H9 (cell line): ENCODE measurements at regions not wholly inside any gene's neighbourhood (a gene's known extent, or its start where the extent isn't known, plus 50 kb on each side); places are given as distances from the start of the nearest gene placed in this dataset.

Experiments
- DNase-seq: peaks from one replicate; pipeline ENCODE4 v3.0.0-alpha.2; 2017
- H2AFZ ChIP-seq: one replicate; pipeline ENCODE4 v1.6.1; 2013; ENCODE audit warnings: mild to moderate bottlenecking, low read length, control low read depth, moderate library complexity
- H2AK5ac ChIP-seq: 2 replicates; pipeline ENCODE4 v1.6.1; 2013; ENCODE audit warnings: low read length, control low read depth, mixed read lengths; ENCODE audit not compliant: insufficient read length
- H2BK120ac ChIP-seq: one replicate; pipeline ENCODE4 v1.6.1; 2013; ENCODE audit warnings: low read depth, mild to moderate bottlenecking, low read length, control low read depth, inconsistent platforms; ENCODE audit not compliant: poor library complexity, severe bottlenecking
- H2BK12ac ChIP-seq: 2 replicates; pipeline ENCODE4 v1.6.1; 2013; ENCODE audit warnings: low read length, control low read depth, mixed read lengths, low read depth; ENCODE audit not compliant: insufficient read length
- H2BK15ac ChIP-seq: 2 replicates; pipeline ENCODE4 v1.6.1; 2013; ENCODE audit warnings: low read depth, low read length, control low read depth
- H2BK20ac ChIP-seq: one replicate; pipeline ENCODE4 v1.6.1; 2013; ENCODE audit warnings: low read depth, mild to moderate bottlenecking, low read length, control low read depth, inconsistent platforms; ENCODE audit not compliant: poor library complexity, severe bottlenecking
- H2BK5ac ChIP-seq: 2 replicates; pipeline ENCODE4 v1.6.1; 2013; ENCODE audit warnings: low read length, control low read depth, mixed read lengths; ENCODE audit not compliant: insufficient read length
- H3K14ac ChIP-seq: 2 replicates; pipeline ENCODE4 v1.6.1; 2013; ENCODE audit warnings: low read length, control low read depth; ENCODE audit not compliant: insufficient read depth
- H3K18ac ChIP-seq: 2 replicates; pipeline ENCODE4 v1.6.1; 2013; ENCODE audit warnings: low read depth, mild to moderate bottlenecking, mixed read lengths, low read length, control low read depth; ENCODE audit not compliant: insufficient read length
- H3K23ac ChIP-seq: 2 replicates; pipeline ENCODE4 v1.6.1; 2013; ENCODE audit warnings: low read length, control low read depth, mixed read lengths, low read depth; ENCODE audit not compliant: insufficient read length
- H3K23me2 ChIP-seq: 2 replicates; pipeline ENCODE4 v1.6.1; 2013; ENCODE audit warnings: low read depth, mild to moderate bottlenecking, mixed read lengths, low read length, control low read depth; ENCODE audit not compliant: insufficient read length, poor library complexity, severe bottlenecking
- H3K27ac ChIP-seq: 2 replicates; pipeline ENCODE4 v1.5.1; 2013; ENCODE audit warnings: low read length, control low read depth, mixed read lengths, low read depth; ENCODE audit not compliant: insufficient read length
- H3K27me3 ChIP-seq: 2 replicates; pipeline ENCODE4 v1.6.1; 2013; ENCODE audit warnings: low read length, control low read depth, inconsistent platforms; ENCODE audit not compliant: insufficient read depth
- H3K4ac ChIP-seq: 2 replicates; pipeline ENCODE4 v1.6.1; 2013; ENCODE audit warnings: low read depth, mild to moderate bottlenecking, control low read depth, inconsistent platforms, low read length, moderate library complexity
- H3K4me1 ChIP-seq: 2 replicates; pipeline ENCODE4 v1.6.1; 2013; ENCODE audit warnings: low read length, control low read depth, inconsistent platforms; ENCODE audit not compliant: insufficient read depth
- H3K4me2 ChIP-seq: 2 replicates; pipeline ENCODE4 v1.6.1; 2013; ENCODE audit warnings: low read length, control low read depth, mixed read lengths; ENCODE audit not compliant: insufficient read length, insufficient read depth
- H3K56ac ChIP-seq: 2 replicates; pipeline ENCODE4 v1.6.1; 2013; ENCODE audit warnings: low read depth, mild to moderate bottlenecking, mixed read lengths, low read length, control low read depth; ENCODE audit not compliant: insufficient read length
- H3K79me1 ChIP-seq: 2 replicates; pipeline ENCODE4 v1.6.1; 2013; ENCODE audit warnings: low read depth, mild to moderate bottlenecking, moderate library complexity, low read length, control low read depth, inconsistent platforms; ENCODE audit not compliant: insufficient read depth, poor library complexity, severe bottlenecking
- H3K79me2 ChIP-seq: 2 replicates; pipeline ENCODE4 v1.6.1; 2013; ENCODE audit warnings: low read length, control low read depth, inconsistent platforms; ENCODE audit not compliant: insufficient read depth
- H3K9ac ChIP-seq: 2 replicates; pipeline ENCODE4 v1.6.1; 2013; ENCODE audit warnings: low read length, control low read depth, mixed read lengths; ENCODE audit not compliant: insufficient read length; ENCODE audit errors: extremely low read depth
- H3K9me3 ChIP-seq: one replicate; pipeline ENCODE4 v1.6.1; 2013; ENCODE audit warnings: low read depth, low read length, inconsistent platforms; ENCODE audit not compliant: control insufficient read depth
- H3T11ph ChIP-seq: one replicate; pipeline ENCODE4 v1.6.1; 2013; ENCODE audit warnings: mild to moderate bottlenecking, low read length, control low read depth, inconsistent platforms
- H4K20me1 ChIP-seq: one replicate; pipeline ENCODE4 v1.6.1; 2013; ENCODE audit not compliant: control insufficient read depth, insufficient read length, insufficient read depth
- H4K5ac ChIP-seq: 2 replicates; pipeline ENCODE4 v1.6.1; 2013; ENCODE audit warnings: low read depth, mild to moderate bottlenecking, mixed read lengths, low read length, control low read depth; ENCODE audit not compliant: insufficient read length
- H4K8ac ChIP-seq: replicated peaks from 2 replicates; pipeline ENCODE4 v1.6.1; 2013; ENCODE audit warnings: low read length, control low read depth, mixed read lengths, low read depth; ENCODE audit not compliant: insufficient read length
- H4K91ac ChIP-seq: 2 replicates; pipeline ENCODE4 v1.6.1; 2013; ENCODE audit warnings: low read depth, mild to moderate bottlenecking, moderate library complexity, mixed read lengths, low read length, control low read depth; ENCODE audit not compliant: insufficient read length
- H3K27ac Mint-ChIP-seq, 3 experiments: 2 replicates in 2 of 3; 3 replicates in 1 of 3; pipeline ENCODE4 v1.8.0; 2020 to 2021; ENCODE audit warnings: mixed read lengths in 3 of 3, mild to moderate bottlenecking in 1 of 3, moderate library complexity in 1 of 3
- H3K27me3 Mint-ChIP-seq: 2 replicates; pipeline ENCODE4 v1.8.0; 2021; ENCODE audit warnings: low read depth, mild to moderate bottlenecking, moderate library complexity, mixed read lengths
- H3K36me3 Mint-ChIP-seq, 3 experiments: 2 replicates in 2 of 3; 3 replicates in 1 of 3; pipeline ENCODE4 v1.8.0; 2020 to 2021; ENCODE audit warnings: low read depth in 3 of 3, mixed read lengths in 3 of 3; ENCODE audit not compliant: insufficient read depth in 1 of 3
- H3K4me1 Mint-ChIP-seq, 2 experiments: 2 replicates each; pipeline ENCODE4 v1.8.0; 2020; ENCODE audit warnings: mixed read lengths in 2 of 2
- H3K4me3 Mint-ChIP-seq, 2 experiments: 2 replicates in 1 of 2; 3 replicates in 1 of 2; pipeline ENCODE4 v1.8.0; 2020 to 2021; ENCODE audit warnings: mild to moderate bottlenecking in 2 of 2, mixed read lengths in 2 of 2, moderate library complexity in 1 of 2
- H3K9me3 Mint-ChIP-seq, 2 experiments: 2 replicates in 1 of 2; 3 replicates in 1 of 2; pipeline ENCODE4 v1.8.0; 2020; ENCODE audit warnings: mild to moderate bottlenecking in 2 of 2, mixed read lengths in 2 of 2, moderate library complexity in 1 of 2
- CTCF ChIP-seq: fragments of 200-600 bp; sonication (generic); conservative IDR thresholded peaks from 3 replicates; pipeline ENCODE4 v1.8.0; 2021; ENCODE audit warnings: antibody characterized with exemption, mild to moderate bottlenecking

GRCh38 chr2:160731415-160731814 is 237.8 kb upstream of the RBMS1 start:
- Histone ChIP-seq H4K20me1 (no peaks in the 10 kb centered on the region), H3K4ac (no peak overlapping the region), H2BK120ac (no peak overlapping the region), H3K14ac (no peak overlapping the region), H3K27ac (no peak overlapping the region), H2AFZ (no peak overlapping the region), H3K4me2 (no peak overlapping the region), H3K9me3 (no peaks in the 10 kb centered on the region), H3T11ph (no peak overlapping the region), H3K23ac (no peak overlapping the region), H3K23me2 (no peaks in the 10 kb centered on the region), H3K79me2 (no peaks in the 10 kb centered on the region), H2BK12ac (no peak overlapping the region), H2AK5ac (no peak overlapping the region), H3K56ac (no peak overlapping the region), H2BK5ac (no peak overlapping the region), H4K5ac (no peak overlapping the region), H4K91ac (no peak overlapping the region), H3K4me1 (0 out of 2 replicates have a peak, but pooled peaks cover 2% of the 10 kb centered on the region), H2BK20ac (no peak overlapping the region), H3K18ac (no peak overlapping the region), H4K8ac (no peak overlapping the region), H3K9ac (no peak overlapping the region), H3K27me3 (no peaks in the 10 kb centered on the region), H3K79me1 (no peaks in the 10 kb centered on the region), H2BK15ac (no peak overlapping the region)
- Mint-ChIP-seq H3K27me3 (no peaks in the 10 kb centered on the region), H3K36me3 (peaks cover 0 to 14% (median 6%) of the 10 kb centered on the region in 3 experiments; a peak in 4 of 7 replicates), H3K9me3 (no peaks in the 10 kb centered on the region), H3K27ac (peak overlapping the region in 2 of 3 experiments; percentile 7 to 96; a peak in 4 of 7 replicates), H3K4me3 (no peak overlapping the region), H3K4me1 (peaks cover 46 to 48% of the 10 kb centered on the region in 2 experiments)
- DNase-seq: no peak
- TF ChIP-seq CTCF: no peak
